GM12872 (cell line): ENCODE measurements at regions not wholly inside any gene's neighbourhood (a gene's known extent, or its start where the extent isn't known, plus 50 kb on each side); places are given as distances from the start of the nearest gene placed in this dataset.

Experiments
- TF ChIP-seq, protein P1 (sequence below): IDR thresholded peaks from 3 replicates; pipeline ENCODE4 v1.5.1; 2011; ENCODE audit warnings: low read depth, mild to moderate bottlenecking, low read length, moderate library complexity; ENCODE audit not compliant: insufficient read depth

GRCh38 chr1:47580451-47580995, 142.7 kb downstream of the FOXD2 start:
- TF ChIP-seq, protein P1, sequence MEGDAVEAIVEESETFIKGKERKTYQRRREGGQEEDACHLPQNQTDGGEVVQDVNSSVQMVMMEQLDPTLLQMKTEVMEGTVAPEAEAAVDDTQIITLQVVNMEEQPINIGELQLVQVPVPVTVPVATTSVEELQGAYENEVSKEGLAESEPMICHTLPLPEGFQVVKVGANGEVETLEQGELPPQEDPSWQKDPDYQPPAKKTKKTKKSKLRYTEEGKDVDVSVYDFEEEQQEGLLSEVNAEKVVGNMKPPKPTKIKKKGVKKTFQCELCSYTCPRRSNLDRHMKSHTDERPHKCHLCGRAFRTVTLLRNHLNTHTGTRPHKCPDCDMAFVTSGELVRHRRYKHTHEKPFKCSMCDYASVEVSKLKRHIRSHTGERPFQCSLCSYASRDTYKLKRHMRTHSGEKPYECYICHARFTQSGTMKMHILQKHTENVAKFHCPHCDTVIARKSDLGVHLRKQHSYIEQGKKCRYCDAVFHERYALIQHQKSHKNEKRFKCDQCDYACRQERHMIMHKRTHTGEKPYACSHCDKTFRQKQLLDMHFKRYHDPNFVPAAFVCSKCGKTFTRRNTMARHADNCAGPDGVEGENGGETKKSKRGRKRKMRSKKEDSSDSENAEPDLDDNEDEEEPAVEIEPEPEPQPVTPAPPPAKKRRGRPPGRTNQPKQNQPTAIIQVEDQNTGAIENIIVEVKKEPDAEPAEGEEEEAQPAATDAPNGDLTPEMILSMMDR: no peak

DNA sequence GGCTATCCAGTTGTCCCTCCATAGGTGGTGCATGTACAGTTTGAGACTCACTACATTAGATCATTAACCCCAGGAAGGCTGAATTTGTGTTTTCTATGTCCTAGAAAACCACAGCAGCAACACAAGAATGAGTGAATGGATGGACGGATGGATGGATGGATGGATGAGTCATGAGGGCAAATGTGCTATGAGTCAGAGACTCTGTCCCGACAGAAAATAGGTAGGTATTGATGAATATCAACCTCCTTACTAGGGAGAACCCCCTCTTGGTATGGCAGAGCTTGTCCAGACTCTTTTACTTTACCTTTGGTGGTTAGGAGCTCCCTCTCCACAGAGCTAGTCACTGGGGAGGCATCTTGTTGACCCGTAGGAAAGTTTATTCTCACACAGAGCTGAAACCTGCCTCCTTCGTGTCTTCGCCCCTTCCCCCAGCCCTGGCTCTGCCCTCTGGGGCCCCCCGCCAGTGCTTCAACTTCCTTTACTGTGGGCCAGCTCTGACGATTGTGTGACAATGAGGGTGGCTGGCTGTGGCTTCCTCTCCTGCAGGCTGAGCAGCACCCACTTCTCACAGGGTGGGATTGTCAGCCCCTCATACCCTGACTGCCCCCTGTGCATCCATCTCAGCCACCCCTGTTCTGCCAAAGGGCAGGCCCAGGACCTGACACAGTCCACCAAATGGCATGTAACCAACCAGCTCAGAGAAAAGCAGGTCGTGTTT, 145.2 kb downstream of the FOXD2 start:
- TF ChIP-seq, protein P1: no peak

GRCh38 chr1:47584249-47584648, 146.4 kb downstream of the FOXD2 start:
- TF ChIP-seq, protein P1: no peak

- TF ChIP-seq, protein P1: no peak
Measured at GRCh38 chr1:47585141-47585902, 147.5 kb downstream of the FOXD2 start.

DNA sequence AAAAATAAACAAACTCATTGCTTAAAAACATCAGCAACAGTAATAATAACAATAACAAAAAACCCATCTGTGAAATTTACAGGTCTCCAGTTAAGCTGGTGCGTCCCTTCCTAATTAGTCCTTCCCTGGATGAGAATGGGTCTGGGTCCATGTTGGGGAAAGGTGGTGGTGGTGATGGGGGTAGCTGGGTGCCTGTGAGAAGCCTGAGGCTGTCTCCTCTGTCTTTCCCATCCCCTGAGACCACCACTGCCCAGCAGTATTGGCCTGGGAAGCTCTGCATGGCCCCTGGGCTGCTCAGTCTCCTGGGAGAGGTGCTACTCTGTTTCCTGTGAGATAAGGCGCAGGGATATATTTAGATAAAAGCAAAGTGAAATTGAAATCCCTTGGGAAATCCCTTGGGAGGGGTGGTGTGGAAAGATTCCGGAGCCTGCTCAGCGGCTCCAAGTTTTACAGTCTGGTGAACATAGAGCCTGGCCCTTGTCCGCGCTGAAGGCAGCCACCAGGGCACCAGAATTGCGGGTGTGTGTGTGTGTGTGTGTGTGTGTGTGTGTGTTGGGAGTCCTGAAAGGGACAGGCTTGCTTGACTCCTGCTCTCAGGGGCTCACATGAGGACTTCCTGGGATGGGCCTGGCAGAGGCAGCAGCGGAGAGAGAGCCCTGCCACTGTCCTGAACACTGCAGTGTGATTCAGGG, 150.2 kb downstream of the FOXD2 start:
- TF ChIP-seq, protein P1: no peak

DNA sequence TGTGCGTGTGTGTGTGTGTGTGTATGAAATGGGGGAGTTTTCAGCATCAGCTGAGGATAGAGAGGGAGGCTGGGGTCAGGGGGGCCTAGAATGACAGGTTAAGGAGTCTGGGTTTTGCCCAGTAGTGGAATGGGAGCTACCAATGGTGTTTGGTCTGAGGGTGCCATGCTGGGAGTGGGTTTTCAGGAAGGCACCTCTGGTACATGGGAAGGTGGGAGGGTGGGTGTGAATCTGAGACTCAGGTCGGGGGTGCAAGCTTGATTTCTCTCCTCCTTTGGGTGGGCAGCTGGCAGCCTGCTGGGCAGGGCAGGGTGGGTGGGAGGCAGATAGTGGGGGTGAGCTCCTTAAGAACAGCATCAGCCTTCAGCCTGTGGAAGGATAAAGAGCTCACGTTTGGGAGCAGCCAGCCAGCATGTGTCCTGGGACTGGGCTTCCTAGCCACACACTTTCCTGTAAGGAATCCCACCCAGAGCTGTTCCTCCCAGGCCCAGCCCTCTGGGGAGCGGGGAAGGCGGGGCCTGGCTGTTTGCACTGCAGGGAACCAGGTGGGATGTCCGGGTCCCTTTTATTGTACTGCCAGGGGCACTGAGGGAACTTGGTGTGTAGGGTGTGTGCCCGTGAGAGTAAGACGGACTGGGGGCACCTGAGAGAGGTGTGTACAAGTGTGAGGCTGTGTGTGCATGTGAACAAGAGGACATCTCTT, 152.8 kb downstream of the FOXD2 start:
- TF ChIP-seq, protein P1: no peak
